CD4-positive, alpha-beta T cell treated with Interferon alpha-2 for 1 hour (primary cell): ENCODE measurements at regions not wholly inside any gene's neighbourhood (a gene's known extent, or its start where the extent isn't known, plus 50 kb on each side); places are given as distances from the start of the nearest gene placed in this dataset.

Experiments used
- DNase-seq, 2 donors: peaks; one replicate each; pipeline ENCODE4 v3.0.0-alpha.2; 2020 to 2022

DNA sequence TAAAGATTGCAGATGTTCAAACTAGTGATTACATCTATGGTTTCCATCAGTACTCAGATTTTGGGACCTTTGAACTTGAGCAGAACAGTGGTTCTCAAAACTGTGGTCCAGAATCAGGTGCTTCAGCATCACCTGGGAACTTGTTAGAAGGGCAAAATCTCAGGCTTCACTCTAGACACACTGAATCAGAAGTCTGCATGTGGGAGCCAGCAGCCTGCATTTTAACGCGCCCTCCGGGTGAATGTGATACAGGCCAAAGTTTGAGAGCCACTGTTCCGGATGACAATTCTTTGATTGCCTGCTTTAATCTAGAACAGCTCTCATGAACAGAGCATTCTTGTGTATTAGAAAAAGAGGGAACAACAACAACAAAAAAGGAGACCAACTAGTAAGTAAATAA is 261.7 kb downstream of the GPD2 start:
- DNase-seq, result no peak

DNA sequence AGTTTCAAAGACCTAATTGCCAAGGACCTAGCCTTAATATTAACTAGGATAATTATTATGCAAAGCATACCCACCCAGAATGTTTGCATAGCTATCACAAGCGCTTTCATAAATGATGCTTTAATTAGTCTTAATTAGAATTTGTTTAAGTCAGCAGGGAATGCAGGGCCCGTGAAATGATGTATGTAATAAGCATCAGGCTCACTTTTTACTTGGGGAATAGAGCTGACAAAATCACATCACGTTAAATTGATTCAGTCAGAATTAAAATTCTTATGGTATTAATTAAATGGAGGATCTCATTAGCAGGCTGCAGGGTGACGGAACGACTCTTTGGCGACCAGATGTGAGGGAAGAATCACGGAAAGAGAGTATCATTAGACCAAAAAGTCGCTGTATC is 264.5 kb downstream of the GPD2 start:
- DNase-seq, result no peak

DNA sequence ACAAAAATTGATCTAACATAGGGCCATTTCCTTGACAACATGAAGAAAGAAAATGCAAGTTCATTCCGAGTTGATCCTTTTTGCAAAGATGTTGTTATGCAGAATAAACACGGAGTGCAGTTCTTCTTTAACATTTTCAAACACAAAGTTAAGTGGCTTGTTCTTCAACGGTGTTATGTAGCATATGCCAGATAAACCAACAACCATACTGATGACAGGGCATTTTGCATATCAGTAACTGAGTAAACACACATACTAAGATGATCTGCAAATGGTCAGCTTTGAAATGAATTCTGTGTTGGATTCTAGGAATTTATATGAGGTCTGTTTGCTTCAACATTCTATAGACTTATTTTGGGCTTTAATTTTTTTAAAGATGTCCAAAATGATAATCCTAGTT is 266.4 kb downstream of the GPD2 start:
- DNase-seq, result no peak

DNA sequence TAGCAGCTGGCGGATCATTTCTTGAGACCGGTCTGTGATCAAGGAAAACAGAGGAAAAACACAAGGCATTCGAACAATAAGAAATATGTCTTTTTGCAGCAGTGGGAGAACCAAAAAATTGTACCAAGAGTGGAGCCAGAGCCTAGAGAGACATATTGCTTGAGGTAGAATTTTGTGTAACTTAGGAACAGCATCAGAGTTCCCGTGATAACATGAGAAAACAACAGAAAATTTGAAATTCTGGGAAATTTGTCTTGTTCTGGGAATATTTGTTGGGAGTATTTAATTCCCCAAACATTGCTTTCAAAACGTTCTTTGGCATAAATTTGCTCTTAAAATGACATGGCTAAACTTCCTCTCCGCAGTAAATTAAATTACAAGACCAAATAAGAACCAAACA is 267.5 kb downstream of the GPD2 start:
- no peak for DNase-seq

DNA sequence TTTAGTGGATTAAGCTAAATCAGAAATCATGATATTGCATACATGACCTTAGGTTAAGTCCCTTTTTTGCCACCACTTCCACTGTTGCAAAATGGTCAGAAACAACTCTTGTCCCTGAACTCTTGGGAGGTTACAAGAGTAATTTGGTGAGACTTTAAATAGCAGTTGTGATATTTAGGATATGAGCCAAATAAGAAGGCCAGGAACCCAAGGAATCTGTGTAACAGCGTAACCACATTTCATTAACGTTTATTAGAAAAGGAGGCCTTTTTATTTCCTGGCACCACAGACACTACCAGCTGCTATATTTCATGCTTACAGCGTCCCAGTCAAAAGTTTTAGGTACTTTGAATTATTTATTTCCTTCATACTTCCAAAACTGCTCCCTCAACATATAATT is 268.0 kb downstream of the GPD2 start:
- DNase-seq, result no peak

DNA sequence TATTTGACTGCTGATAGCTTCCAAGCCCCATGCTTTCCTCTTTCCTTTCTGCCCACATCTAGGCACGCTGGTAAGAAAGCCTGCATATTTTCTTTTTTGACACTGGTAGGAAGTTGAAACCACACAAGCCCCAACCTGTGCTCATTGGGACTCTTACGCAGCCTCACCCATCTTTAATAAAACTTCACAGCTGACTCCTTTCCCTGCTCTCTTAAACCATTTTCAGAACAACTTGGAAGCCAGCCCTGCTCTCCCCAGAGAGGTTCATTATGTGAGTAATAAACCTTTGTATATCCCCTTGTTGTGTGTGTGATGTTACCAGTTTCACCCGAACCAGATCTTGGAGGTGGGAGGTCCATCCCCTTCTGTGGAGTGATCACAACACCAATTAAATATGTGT is 268.4 kb downstream of the GPD2 start:
- no peak for DNase-seq

DNA sequence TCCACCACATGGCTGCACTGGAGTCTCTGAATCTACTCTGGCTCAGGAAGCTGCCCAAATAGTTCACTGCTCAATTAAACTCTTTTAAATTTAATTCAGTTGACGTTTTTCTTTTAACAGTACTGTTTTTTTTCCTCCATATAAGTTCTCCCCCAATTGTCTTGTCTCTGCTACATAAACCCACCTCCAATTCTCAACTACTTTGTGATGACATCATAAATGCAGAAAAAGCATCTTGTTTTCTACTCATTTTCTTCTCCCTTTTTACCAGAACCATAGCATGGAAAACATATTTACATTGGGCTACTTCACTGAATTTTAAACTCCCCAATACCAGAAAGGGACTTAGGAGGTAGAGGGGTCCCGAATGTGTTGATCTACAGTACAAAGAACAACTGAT is 270.4 kb downstream of the GPD2 start:
- DNase-seq, result no peak

DNA sequence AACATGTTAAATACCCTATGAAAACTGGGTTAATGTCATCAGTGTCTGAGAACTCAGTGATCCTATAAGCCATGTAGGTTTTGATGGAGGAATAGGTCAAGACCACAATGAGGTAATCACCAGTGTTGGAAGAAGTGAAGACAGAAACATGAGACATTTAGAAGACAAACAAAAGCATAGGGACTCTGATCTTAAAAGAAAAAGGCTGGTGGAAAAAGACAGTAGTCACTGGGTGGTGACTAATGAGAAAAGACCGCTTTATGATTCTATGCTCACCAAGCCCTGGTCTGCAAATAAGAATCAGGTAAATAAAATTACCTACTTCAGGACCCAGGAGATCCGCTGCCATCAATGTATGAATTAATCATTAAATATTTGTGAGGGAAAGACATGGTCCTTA is 271.9 kb downstream of the GPD2 start:
- no peak for DNase-seq

DNA sequence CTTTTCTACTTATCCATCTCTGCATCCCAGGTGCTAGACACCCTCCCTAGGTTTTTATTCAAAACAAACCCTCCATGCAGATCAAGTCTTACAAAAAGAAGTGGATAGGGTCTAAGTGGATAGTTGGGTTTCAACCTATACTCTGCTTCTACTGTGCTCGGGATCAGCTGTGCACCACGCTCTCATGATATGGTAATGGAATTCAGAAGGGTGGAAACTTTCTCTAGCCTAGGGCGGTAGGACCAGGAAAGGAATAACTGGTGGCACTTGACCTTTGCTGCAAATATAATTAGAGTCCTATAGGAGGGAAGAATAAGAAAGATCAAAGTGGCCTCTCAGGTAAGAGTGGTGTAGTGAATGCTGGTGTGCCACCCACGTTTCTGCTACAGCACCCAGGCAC is 272.9 kb downstream of the GPD2 start:
- DNase-seq, result no peak

DNA sequence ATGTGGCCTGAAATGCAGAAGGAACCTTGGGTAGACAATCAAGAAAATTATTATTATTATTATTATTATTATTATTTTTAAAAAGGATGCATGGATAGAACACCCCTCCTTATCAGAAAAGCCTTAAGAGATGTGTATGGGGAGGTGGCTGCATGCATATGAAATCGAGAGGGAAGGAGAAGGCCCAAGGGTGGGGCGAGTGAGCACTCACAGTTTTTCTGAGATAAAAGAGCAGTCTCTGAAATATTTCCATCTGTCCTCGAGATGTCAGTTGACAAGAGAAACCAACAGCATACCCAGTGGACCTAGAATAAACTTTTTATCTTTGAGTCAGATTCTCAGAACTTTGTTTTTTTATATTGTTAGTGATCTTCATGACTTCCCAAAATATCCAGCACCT is 282.9 kb downstream of the GPD2 start:
- no peak for DNase-seq

DNA sequence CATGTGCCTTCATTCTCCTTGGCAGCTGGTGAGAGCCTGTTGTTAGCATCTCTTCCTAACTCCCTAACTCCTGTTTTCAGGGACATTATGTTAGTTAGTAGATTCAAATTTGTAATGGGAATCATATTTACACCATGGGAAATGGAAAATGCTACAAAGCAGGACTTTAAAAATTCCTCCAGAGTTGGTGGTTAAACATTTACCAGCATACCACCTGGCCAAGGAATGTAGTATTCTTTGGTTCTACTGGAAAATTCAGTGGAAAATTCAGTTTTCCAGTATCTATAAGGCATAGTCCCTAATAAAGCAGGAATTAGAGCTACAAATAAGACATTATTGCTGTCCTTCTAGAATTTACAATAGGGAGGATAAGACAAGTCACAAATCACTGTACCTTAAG is 291.7 kb downstream of the GPD2 start:
- no peak for DNase-seq

DNA sequence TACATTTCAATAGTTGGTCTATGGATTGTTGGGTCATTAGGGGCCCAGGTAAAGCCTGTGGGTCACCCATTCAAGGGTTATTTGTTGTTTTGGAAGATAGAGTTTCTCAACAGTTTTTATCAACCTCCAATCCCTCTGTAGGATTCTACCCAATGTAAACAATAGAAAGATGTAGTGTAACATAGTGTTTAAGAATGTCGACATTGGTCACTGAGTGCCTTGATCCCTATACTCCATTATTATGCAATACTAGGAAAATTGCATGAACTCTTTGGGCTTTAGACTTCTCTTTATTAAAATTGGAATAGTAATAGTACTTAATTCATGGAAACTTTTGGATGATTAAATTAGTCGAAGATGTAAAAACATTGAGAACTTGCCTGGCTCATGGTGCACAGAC is 292.1 kb downstream of the GPD2 start:
- no peak for DNase-seq

DNA sequence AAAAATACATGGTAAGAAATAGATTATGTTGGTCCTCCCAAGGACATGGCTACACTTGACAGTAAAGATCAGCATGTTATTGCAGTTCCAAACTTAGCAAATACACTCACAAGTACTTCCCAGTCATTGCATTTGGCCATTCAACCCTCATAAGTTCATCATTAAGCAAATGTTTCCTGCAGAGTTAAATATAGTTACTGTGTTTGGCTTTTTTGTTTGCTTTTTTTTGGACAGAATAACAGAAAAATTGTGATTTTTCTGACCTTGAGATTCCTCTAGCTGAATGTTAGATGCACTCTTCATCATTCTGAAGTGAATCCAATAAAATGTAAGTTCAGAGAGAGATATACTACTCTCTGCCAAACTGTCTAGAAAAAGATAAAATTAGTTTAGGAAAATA is 295.3 kb downstream of the GPD2 start:
- no peak for DNase-seq

DNA sequence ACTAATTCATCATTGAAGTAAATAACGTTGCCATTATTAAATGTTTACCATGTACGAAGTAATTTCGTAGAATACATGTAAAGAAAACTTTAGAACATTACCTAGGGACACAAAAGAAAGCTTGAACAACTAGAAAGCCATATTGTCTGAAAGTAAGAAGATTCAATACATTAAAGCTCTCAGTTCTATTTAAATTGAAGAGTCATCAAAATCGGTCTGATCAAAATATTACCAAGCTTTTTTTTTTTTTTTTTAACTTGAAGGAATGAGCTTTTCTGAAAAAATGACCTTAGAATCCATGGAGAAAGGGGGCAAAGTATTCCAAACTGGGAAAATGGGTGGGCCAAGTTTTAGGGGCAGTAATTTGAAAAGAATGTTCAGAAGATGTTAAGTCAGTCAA is 300.8 kb downstream of the GPD2 start:
- DNase-seq, result no peak

DNA sequence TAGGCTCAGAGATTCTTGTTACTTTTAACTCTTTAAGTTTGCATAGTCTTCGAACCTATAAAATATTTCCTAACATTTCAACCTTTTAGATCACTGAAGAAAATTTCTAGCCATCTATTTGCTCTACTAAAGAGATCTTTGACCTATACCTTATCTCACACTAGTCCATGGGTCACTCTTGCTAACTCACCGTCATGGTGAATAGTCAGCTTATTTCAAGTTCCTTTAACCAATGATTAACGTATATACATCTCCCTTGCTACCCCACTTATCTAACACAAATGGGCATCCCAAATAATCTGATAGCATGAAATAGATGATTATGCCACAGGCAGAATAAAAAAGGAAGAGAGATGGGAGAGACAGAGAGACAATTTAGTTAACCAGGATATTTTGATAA is 303.1 kb downstream of the GPD2 start:
- DNase-seq, result no peak

DNA sequence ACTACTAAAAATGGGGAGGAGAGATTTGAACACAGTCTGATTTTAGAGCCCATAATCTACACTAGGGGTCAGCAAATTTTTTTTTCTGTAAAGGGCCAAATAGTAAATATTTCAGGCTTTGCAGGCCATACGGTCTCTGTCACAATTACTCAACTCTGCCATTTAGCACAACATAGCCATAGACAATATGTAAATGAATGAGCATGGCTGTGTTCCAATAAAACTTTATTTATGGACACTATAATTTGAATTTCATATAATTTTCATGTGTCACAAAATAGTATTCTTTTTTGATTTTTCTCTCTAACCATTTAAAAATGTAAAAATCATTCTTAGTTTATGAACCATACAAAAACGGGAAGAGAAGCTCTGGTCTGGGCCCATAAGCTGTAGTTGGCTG is 309.4 kb downstream of the GPD2 start:
- DNase-seq, result no peak

DNA sequence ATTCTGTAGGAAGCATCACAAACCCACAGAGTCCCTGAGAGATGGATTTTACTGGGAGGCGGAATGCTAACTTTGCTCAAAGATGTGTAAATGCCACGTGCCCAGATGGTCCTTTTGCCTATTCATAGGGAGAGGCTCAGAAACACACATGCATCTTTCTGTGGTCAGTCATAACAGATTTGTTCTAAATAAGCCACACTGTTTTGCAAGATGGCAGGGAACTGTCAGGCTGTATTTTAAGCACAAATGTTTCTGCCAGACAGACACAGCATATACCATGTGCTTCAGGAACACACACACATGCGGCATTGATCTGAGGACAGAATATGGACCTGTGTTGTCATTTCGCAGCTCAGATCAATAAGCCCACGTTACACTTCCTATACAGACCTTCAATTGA is 312.0 kb downstream of the GPD2 start:
- DNase-seq, result no peak

DNA sequence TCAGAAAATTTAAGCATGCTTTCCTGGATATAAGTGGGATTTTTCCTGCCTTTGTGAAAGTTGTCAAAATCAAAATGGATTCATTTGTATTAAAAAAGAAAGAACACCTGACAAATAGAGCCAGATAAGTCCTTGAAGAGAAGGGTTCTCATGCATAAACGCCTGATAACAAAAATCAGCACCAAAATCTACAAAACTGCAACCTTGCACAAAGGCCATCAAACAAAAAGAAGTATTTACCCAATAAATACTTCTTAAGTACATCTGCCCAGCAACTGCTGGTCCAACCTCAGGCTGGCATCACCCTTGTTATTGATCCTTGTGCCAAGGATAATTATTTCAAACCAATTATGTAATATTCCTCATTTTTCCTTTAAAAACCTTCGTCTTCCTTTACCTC is 315.9 kb downstream of the GPD2 start:
- DNase-seq, result no peak

DNA sequence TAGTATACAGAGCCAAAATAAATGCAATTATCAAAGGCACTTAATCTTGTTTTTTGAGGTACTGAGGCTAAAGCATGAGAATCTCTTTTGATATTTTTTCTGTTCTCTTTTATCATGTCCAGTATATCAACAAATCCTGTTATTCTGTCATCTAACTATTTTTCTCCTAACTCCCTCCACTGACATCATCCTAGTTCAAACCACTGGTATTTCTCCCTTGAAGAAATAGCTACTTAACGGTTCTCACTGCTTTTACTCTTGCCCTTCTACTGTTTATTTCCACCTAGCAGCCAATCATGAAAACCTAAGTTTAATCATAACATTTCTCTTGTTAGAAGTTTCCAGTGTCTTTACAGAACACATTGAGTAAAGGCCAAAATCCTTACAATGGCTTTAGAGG is 317.6 kb downstream of the GPD2 start:
- DNase-seq, result no peak

DNA sequence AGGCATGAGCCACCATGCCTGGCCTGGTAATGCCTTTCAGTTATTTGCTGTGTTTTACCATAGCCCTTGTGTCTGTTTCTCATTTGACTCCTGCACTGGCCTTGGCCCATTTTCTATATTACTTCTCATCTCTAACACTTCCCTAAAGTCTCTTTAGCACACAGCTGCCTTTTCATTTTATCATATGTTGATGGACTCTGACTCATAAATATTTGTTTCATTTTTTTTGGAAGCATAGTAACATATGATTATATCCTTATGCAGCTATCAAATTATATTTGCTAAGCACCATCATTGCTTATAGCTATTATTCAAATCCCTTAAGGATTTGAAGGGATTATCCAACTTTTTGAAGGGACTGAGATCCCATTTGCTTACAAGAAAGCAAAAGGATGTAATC is 320.3 kb downstream of the GPD2 start:
- no peak for DNase-seq

DNA sequence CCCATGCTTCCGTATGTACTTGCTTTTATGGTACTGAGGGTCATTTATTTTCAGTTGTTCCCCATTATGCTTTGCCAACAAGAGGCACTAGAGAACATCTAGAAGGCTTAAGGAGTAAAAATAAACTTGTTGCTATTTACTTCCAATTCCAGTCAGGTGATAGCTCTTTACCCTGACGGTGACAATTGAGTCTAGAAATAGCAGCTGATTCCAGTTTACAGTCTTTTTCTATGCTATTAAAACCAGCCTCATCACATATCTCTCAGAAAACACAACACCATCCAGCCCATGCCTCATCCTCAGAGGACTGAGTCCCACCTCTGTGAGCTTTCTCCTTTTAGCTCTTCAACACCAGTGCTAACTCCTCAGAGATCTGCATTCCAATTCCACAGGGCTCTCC is 327.0 kb downstream of the GPD2 start:
- no peak for DNase-seq

DNA sequence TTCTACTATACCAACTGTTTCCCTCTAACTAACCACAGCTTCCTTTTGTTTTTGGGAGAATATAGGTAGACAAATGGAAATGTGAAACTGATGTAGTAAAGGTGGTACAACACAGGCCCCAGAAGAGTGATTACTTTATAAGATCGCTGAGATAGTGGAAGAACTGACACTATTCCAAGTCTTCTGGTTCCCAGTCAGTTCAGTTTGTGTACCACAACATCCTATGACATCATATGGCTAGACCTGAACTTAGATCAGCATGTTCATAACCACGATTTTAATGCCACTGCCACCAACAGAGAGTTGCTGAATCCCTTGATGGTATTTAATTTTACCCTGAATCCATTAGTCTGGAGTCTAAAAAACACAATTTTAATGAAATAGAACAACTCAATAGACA is 328.9 kb downstream of the GPD2 start:
- no peak for DNase-seq

DNA sequence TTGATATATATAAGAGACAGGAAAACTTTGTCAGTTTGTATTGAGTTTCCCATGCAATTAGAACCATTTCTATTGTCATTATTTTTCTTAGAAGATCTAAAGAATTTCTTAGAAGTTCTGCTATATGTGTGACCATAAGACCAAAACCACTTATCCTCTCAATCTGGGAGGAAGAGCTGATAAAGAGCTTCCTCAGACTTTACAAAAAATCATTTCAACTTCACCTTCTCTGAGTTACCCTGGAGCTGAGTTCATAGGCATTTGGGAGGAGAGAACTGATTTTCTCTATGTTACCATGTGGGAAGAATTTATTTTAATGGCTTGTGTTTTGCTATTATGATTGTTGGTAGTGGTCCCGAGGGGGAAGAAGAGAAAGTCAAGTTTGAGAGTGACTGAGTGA is 329.3 kb downstream of the GPD2 start:
- no peak for DNase-seq

DNA sequence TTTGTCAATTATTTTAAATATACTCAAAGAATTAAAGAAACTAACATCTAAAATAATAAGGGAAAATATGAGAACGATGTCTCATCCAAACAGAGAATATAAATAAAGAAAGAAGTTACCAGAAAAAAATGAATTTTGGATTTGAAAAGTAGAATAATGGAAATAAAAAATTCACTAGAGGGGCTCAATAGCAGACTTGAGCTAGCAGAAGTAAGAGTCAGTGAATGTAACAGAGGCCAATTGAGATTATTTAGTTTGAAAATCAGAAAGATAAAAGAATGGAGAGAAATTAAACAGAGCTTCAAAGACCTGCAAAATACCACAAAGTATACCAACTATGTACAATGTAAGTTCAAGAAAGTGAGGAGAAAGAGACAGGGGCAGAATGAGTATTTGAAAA is 333.6 kb downstream of the GPD2 start:
- no peak for DNase-seq

DNA sequence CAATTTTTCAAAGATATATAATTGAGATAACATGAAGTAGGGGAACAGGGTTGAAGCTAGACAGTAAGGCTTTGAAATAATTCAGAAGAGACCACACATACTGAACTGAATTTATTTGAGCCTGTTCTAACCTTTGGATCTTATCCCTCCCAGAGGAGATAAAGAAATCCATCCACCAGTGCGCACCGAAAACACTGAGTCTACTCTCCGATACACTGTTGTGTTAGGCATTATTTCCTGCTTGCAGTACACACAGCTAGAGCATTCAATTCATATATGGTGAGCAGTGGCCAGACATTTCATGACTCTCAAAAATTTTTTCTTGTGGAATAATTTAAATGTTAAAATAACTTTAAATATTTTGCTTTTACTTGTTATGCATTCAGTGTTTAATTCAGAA is 342.7 kb downstream of the GPD2 start:
- no peak for DNase-seq

DNA sequence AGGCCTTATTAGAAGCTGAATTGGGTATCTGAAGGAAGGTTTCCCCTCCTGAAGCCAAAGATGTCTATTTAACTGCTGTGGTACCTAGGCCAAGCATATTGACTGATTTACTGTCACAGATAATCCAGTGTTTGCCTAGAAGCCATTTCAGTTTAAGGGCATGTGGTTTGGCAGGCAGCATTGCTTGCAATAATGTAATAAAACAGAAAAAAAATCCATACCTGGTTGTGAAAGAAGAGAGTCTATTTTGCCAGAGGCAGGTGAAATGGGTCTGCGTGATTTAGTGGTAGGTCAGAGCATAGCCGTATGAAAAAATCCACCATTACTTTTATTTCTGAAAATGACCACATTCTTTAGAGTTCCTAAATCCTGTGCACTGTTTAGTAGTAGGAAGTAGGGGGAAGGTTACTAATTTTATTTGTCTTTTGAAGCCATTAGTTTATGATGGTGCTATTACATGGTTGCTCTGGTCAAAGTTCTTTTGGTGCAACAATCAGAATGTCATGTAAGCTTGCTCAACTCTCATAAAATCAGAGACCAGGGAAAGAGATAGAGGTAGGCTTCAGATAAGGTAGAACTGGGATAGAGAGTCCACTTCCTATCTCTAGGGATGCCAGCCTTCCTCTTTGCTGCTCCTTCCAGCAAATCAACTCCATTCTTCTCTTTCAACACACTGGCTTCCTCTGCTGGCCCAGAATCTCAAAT is 343.4 kb downstream of the GPD2 start:
- DNase-seq, result no peak
